NCI-H187 (cell line): ENCODE measurements at regions not wholly inside any gene's neighbourhood (a gene's known extent, or its start where the extent isn't known, plus 50 kb on each side); places are given as distances from the start of the nearest gene placed in this dataset.
"Not testable (repeated sequence)": the region's sequence is repeated elsewhere in the genome, so short reads cannot be mapped to it uniquely, and the experiment has no call there.

ENCODE experiments used
- DNase-seq, 2 experiments: peaks; one replicate each; lab custom pipeline; 2025; lab: John Stamatoyannopoulos, UW

GRCh38 chr1:234920136-234920842 is 208.3 kb downstream of the TOMM20 start:
- DNase-seq = no peak

GRCh38 chr1:234918961-234919761 is 209.5 kb downstream of the TOMM20 start:
- no peak for DNase-seq

- DNase-seq = no peak
Measured at GRCh38 chr1:234918181-234918841, 210.3 kb downstream of the TOMM20 start.

GRCh38 chr1:234917495-234918180 is 211.0 kb downstream of the TOMM20 start:
- DNase-seq = no peak

GRCh38 chr1:234916840-234917239 is 211.8 kb downstream of the TOMM20 start:
- no peak for DNase-seq

- DNase-seq = no peak
Measured at GRCh38 chr1:234915924-234916675, 212.5 kb downstream of the TOMM20 start.

- DNase-seq = no peak
Measured at GRCh38 chr1:234914606-234915290, 213.9 kb downstream of the TOMM20 start.

GRCh38 chr1:234913771-234914170 is 214.9 kb downstream of the TOMM20 start:
- DNase-seq = no peak

GRCh38 chr1:234913278-234913649 is 215.4 kb downstream of the TOMM20 start:
- no peak for DNase-seq

GRCh38 chr1:234912548-234913277 is 215.9 kb downstream of the TOMM20 start:
- no peak for DNase-seq

GRCh38 chr1:234911787-234912186 is 216.8 kb downstream of the TOMM20 start:
- no peak for DNase-seq

GRCh38 chr1:234911136-234911535 is 217.5 kb downstream of the TOMM20 start:
- DNase-seq = not testable (repeated sequence)

GRCh38 chr1:234909851-234910250 is 218.8 kb downstream of the TOMM20 start:
- no peak for DNase-seq

- DNase-seq = no peak
Measured at GRCh38 chr1:234909307-234909810, 219.3 kb downstream of the TOMM20 start.

GRCh38 chr1:234908571-234908970 is 220.1 kb downstream of the TOMM20 start:
- no peak for DNase-seq

- DNase-seq = no peak
Measured at GRCh38 chr1:234907940-234908405, 220.7 kb downstream of the TOMM20 start.

GRCh38 chr1:234907208-234907939 is 221.3 kb downstream of the TOMM20 start:
- no peak for DNase-seq

- peak in 1 of 2 experiments; percentile 62 for DNase-seq
Measured at GRCh38 chr1:234906654-234907053, 222.0 kb downstream of the TOMM20 start.
